Stimulated activated effector memory CD8-positive, alpha-beta T cell treated with anti-CD3 and anti-CD28 coated beads, Interleukin-12 subunit alpha, Interleukin-12 subunit beta, amount 100 ng/mL, for 72 hours (primary cell): ENCODE measurements at regions not wholly inside any gene's neighbourhood (a gene's known extent, or its start where the extent isn't known, plus 50 kb on each side); places are given as distances from the start of the nearest gene placed in this dataset.
"Not testable (repeated sequence)": the region's sequence is repeated elsewhere in the genome, so short reads cannot be mapped to it uniquely, and the experiment has no call there.

Source experiments
- ATAC-seq: fragments of 150-1000 bp; cut with Tn5 transposase; 2 replicates; pipeline ENCODE4 v1.10.0; 2021
- DNase-seq, 2 donors: peaks; one replicate each; pipeline ENCODE4 v3.0.0; 2021 to 2022; ENCODE audit warnings: low spot score in 2 of 2
- H3K27ac Mint-ChIP-seq: one replicate; pipeline ENCODE4 v1.8.0; 2022; ENCODE audit warnings: mild to moderate bottlenecking, mixed read lengths
- H3K36me3 Mint-ChIP-seq: one replicate; pipeline ENCODE4 v1.8.0; 2022; ENCODE audit warnings: mild to moderate bottlenecking, mixed read lengths
- H3K4me1 Mint-ChIP-seq: one replicate; pipeline ENCODE4 v1.8.0; 2022; ENCODE audit warnings: mixed read lengths
- H3K4me3 Mint-ChIP-seq: one replicate; pipeline ENCODE4 v1.8.0; 2022; ENCODE audit warnings: mild to moderate bottlenecking, mixed read lengths
- H3K9me3 Mint-ChIP-seq: one replicate; pipeline ENCODE4 v1.8.0; 2022; ENCODE audit warnings: mixed read lengths

GRCh38 chrY:20042993-20043392, 298.5 kb upstream of the KDM5D start:
- Mint-ChIP-seq H3K4me3 (no peak overlapping the region), H3K4me1 (no peaks in the 10 kb centered on the region), H3K36me3 (no peaks in the 10 kb centered on the region), H3K9me3 (peaks cover 3% of the 10 kb centered on the region), H3K27ac (no peak overlapping the region)
- ATAC-seq = no peak
- no peak for DNase-seq

GRCh38 chrY:20025676-20026075, 281.1 kb upstream of the KDM5D start:
- Mint-ChIP-seq H3K9me3 (peaks cover 6% of the 10 kb centered on the region), H3K4me3 (no peak overlapping the region), H3K27ac (no peak overlapping the region), H3K4me1 (no peaks in the 10 kb centered on the region), H3K36me3 (no peaks in the 10 kb centered on the region)
- ATAC-seq (no peak), DNase-seq (no peak)

GRCh38 chrY:19993410-19993809, 248.9 kb upstream of the KDM5D start:
- H3K4me1 Mint-ChIP-seq, DNase-seq, H3K36me3 Mint-ChIP-seq, H3K9me3 Mint-ChIP-seq, H3K4me3 Mint-ChIP-seq, H3K27ac Mint-ChIP-seq, ATAC-seq: not testable (repeated sequence)

GRCh38 chrY:19973012-19973411, 228.5 kb upstream of the KDM5D start:
- DNase-seq = no peak
- Mint-ChIP-seq H3K4me3 (no peak overlapping the region), H3K27ac (no peak overlapping the region), H3K9me3 (peaks cover 3% of the 10 kb centered on the region), H3K4me1 (no peaks in the 10 kb centered on the region), H3K36me3 (no peaks in the 10 kb centered on the region)
- ATAC-seq = no peak

- DNase-seq (no peak), ATAC-seq (no peak)
Observed at GRCh38 chrY:19947702-19948101, 203.2 kb upstream of the KDM5D start.

GRCh38 chrY:19899011-19899410, 154.5 kb upstream of the KDM5D start:
- DNase-seq (no peak), ATAC-seq (no peak)
- Mint-ChIP-seq H3K9me3 (no peaks in the 10 kb centered on the region), H3K4me1 (no peaks in the 10 kb centered on the region), H3K4me3 (no peak overlapping the region), H3K27ac (no peak overlapping the region), H3K36me3 (no peaks in the 10 kb centered on the region)

More at GRCh38 chrY:19947702-19948101, 203.2 kb upstream of the KDM5D start:
- H3K27ac Mint-ChIP-seq = no peak overlapping the region
- H3K4me1 Mint-ChIP-seq = no peaks in the 10 kb centered on the region
- H3K4me3 Mint-ChIP-seq = no peak overlapping the region
- H3K9me3 Mint-ChIP-seq = no peaks in the 10 kb centered on the region
- H3K36me3 Mint-ChIP-seq = no peaks in the 10 kb centered on the region

GRCh38 chrY:19892076-19892964, 147.8 kb upstream of the KDM5D start:
- H3K4me3 Mint-ChIP-seq = no peak overlapping the region
- no peak overlapping the region for H3K27ac Mint-ChIP-seq
- DNase-seq (no peak), ATAC-seq (no peak)
- H3K4me1 Mint-ChIP-seq = no peaks in the 10 kb centered on the region
- H3K9me3 Mint-ChIP-seq = no peaks in the 10 kb centered on the region
- no peaks in the 10 kb centered on the region for H3K36me3 Mint-ChIP-seq

GRCh38 chrY:19882145-19882544, 137.6 kb upstream of the KDM5D start:
- ATAC-seq (no peak), DNase-seq (no peak)
- Mint-ChIP-seq H3K4me3 (no peak overlapping the region), H3K4me1 (no peaks in the 10 kb centered on the region), H3K27ac (no peak overlapping the region), H3K9me3 (no peaks in the 10 kb centered on the region), H3K36me3 (no peaks in the 10 kb centered on the region)

GRCh38 chrY:19869715-19870114, 125.2 kb upstream of the KDM5D start:
- Mint-ChIP-seq H3K9me3 (no peaks in the 10 kb centered on the region), H3K36me3 (no peaks in the 10 kb centered on the region), H3K4me3 (peak overlapping the region; percentile 45), H3K4me1 (no peaks in the 10 kb centered on the region), H3K27ac (no peak overlapping the region)
- ATAC-seq (no peak), DNase-seq (no peak)

GRCh38 chrY:19869281-19869680, 124.8 kb upstream of the KDM5D start:
- no peaks in the 10 kb centered on the region for H3K4me1 Mint-ChIP-seq
- H3K27ac Mint-ChIP-seq = no peak overlapping the region
- H3K4me3 Mint-ChIP-seq = peak overlapping the region; percentile 45
- no peak for DNase-seq
- no peak for ATAC-seq
- H3K36me3 Mint-ChIP-seq = no peaks in the 10 kb centered on the region
- H3K9me3 Mint-ChIP-seq = no peaks in the 10 kb centered on the region

- peak overlapping the region; percentile 45 for H3K4me3 Mint-ChIP-seq
- no peak overlapping the region for H3K27ac Mint-ChIP-seq
- DNase-seq (no peak), ATAC-seq (no peak)
- H3K9me3 Mint-ChIP-seq = no peaks in the 10 kb centered on the region
- H3K36me3 Mint-ChIP-seq = no peaks in the 10 kb centered on the region
- H3K4me1 Mint-ChIP-seq = no peaks in the 10 kb centered on the region
Observed at GRCh38 chrY:19868647-19869046, 124.1 kb upstream of the KDM5D start.

- Mint-ChIP-seq H3K4me3 (no peak overlapping the region), H3K27ac (no peak overlapping the region), H3K4me1 (no peaks in the 10 kb centered on the region), H3K36me3 (no peaks in the 10 kb centered on the region), H3K9me3 (no peaks in the 10 kb centered on the region)
- no peak for DNase-seq
- no peak for ATAC-seq
Observed at GRCh38 chrY:19856474-19857135, 112.1 kb upstream of the KDM5D start.

- Mint-ChIP-seq H3K36me3 (no peaks in the 10 kb centered on the region), H3K9me3 (peaks cover 3% of the 10 kb centered on the region), H3K27ac (no peak overlapping the region), H3K4me1 (no peaks in the 10 kb centered on the region), H3K4me3 (no peak overlapping the region)
- no peak for DNase-seq
- ATAC-seq = no peak
Observed at GRCh38 chrY:19842972-19843371, 98.4 kb upstream of the KDM5D start.

GRCh38 chrY:19824136-19824535, 79.6 kb upstream of the KDM5D start:
- Mint-ChIP-seq H3K36me3 (no peaks in the 10 kb centered on the region), H3K4me3 (no peak overlapping the region), H3K4me1 (no peaks in the 10 kb centered on the region), H3K9me3 (no peaks in the 10 kb centered on the region), H3K27ac (no peak overlapping the region)
- ATAC-seq (no peak), DNase-seq (no peak)

- ATAC-seq = no peak
- Mint-ChIP-seq H3K27ac (no peak overlapping the region), H3K4me3 (no peak overlapping the region), H3K9me3 (no peaks in the 10 kb centered on the region), H3K4me1 (peaks cover 13% of the 10 kb centered on the region), H3K36me3 (no peaks in the 10 kb centered on the region)
- no peak for DNase-seq
Observed at GRCh38 chrY:19818546-19818945, 74.0 kb upstream of the KDM5D start.

- DNase-seq = no peak
- Mint-ChIP-seq H3K4me1 (peaks cover 13% of the 10 kb centered on the region), H3K4me3 (peak overlapping the region; percentile 66), H3K27ac (no peak overlapping the region), H3K36me3 (no peaks in the 10 kb centered on the region), H3K9me3 (no peaks in the 10 kb centered on the region)
- ATAC-seq = no peak
Observed at GRCh38 chrY:19816920-19817319, 72.4 kb upstream of the KDM5D start.
